Naive B cell (primary cell): ENCODE measurements at regions not wholly inside any gene's neighbourhood (a gene's known extent, or its start where the extent isn't known, plus 50 kb on each side); places are given as distances from the start of the nearest gene placed in this dataset.

Experiments
- ATAC-seq, 2 donors: fragments of 150-1000 bp; cut with Tn5 transposase; 2 replicates each; pipeline ENCODE4 v1.10.0; 2021; ENCODE audit warnings: low read depth in 2 of 2, mild to moderate bottlenecking in 2 of 2, moderate library complexity in 2 of 2
- DNase-seq: peaks from one replicate; pipeline ENCODE4 v3.0.0; 2022
- H3K27ac Mint-ChIP-seq, 6 donors: one replicate each; pipeline ENCODE4 v1.8.0; 2020 to 2022; ENCODE audit warnings: mild to moderate bottlenecking in 6 of 6, mixed read lengths in 6 of 6, moderate library complexity in 5 of 6, inconsistent platforms in 2 of 6
- H3K27me3 Mint-ChIP-seq, 3 donors: one replicate each; pipeline ENCODE4 v1.8.0; 2021 to 2022; ENCODE audit warnings: mixed read lengths in 3 of 3, mild to moderate bottlenecking in 1 of 3
- H3K36me3 Mint-ChIP-seq, 2 donors: one replicate each; pipeline ENCODE4 v1.8.0; 2020 to 2022; ENCODE audit warnings: mixed read lengths in 2 of 2, inconsistent platforms in 1 of 2, mild to moderate bottlenecking in 1 of 2
- H3K4me1 Mint-ChIP-seq, 3 donors: one replicate each; pipeline ENCODE4 v1.8.0; 2020 to 2022; ENCODE audit warnings: mixed read lengths in 3 of 3, inconsistent platforms in 1 of 3, mild to moderate bottlenecking in 1 of 3, moderate library complexity in 1 of 3
- H3K4me3 Mint-ChIP-seq, 8 donors: one replicate each; pipeline ENCODE4 v1.8.0; 2020 to 2022; ENCODE audit warnings: mild to moderate bottlenecking in 8 of 8, mixed read lengths in 8 of 8, moderate library complexity in 8 of 8, inconsistent platforms in 2 of 8
- H3K9me3 Mint-ChIP-seq, 7 donors: one replicate each; pipeline ENCODE4 v1.8.0; 2020 to 2022; ENCODE audit warnings: mixed read lengths in 7 of 7, mild to moderate bottlenecking in 5 of 7, inconsistent platforms in 2 of 7, moderate library complexity in 1 of 7

- ATAC-seq (no peak), DNase-seq (no peak)
- no peaks in the 10 kb centered on the region for H3K36me3 Mint-ChIP-seq
- H3K9me3 Mint-ChIP-seq = peaks cover 0 to 2% (median 0%) of the 10 kb centered on the region in 7 donors
- H3K4me3 Mint-ChIP-seq = no peak overlapping the region
- no peak overlapping the region for H3K27ac Mint-ChIP-seq
- peaks cover 32 to 61% (median 57%) of the 10 kb centered on the region in 3 donors for H3K27me3 Mint-ChIP-seq
- H3K4me1 Mint-ChIP-seq = no peaks in the 10 kb centered on the region
These were observed 76.5 kb upstream of the GPR12 start for GRCh38 chr13:26837102-26837501.

GRCh38 chr13:26836626-26837025, 76.0 kb upstream of the GPR12 start:
- Mint-ChIP-seq H3K4me1 (no peaks in the 10 kb centered on the region), H3K9me3 (peaks cover 0 to 3% (median 2%) of the 10 kb centered on the region in 7 donors), H3K4me3 (no peak overlapping the region), H3K36me3 (no peaks in the 10 kb centered on the region), H3K27me3 (peaks cover 35 to 61% (median 57%) of the 10 kb centered on the region in 3 donors), H3K27ac (no peak overlapping the region)
- ATAC-seq = no peak
- DNase-seq = no peak

GRCh38 chr13:26834646-26835045, 74.1 kb upstream of the GPR12 start:
- no peaks in the 10 kb centered on the region for H3K36me3 Mint-ChIP-seq
- no peak overlapping the region for H3K27ac Mint-ChIP-seq
- ATAC-seq (no peak), DNase-seq (no peak)
- H3K27me3 Mint-ChIP-seq = peaks cover 26 to 67% (median 62%) of the 10 kb centered on the region in 3 donors
- no peaks in the 10 kb centered on the region for H3K4me1 Mint-ChIP-seq
- no peak overlapping the region for H3K4me3 Mint-ChIP-seq
- H3K9me3 Mint-ChIP-seq = peaks cover 0 to 3% (median 2%) of the 10 kb centered on the region in 7 donors

- no peak overlapping the region for H3K4me3 Mint-ChIP-seq
- peaks cover 0 to 3% (median 2%) of the 10 kb centered on the region in 7 donors for H3K9me3 Mint-ChIP-seq
These were observed 70.8 kb upstream of the GPR12 start for GRCh38 chr13:26831336-26831908.

GRCh38 chr13:26829716-26830115, 69.1 kb upstream of the GPR12 start:
- Mint-ChIP-seq H3K4me1 (no peaks in the 10 kb centered on the region), H3K9me3 (peaks cover 0 to 3% (median 0%) of the 10 kb centered on the region in 7 donors), H3K36me3 (no peaks in the 10 kb centered on the region), H3K4me3 (no peak overlapping the region), H3K27me3 (peaks cover 19 to 55% (median 28%) of the 10 kb centered on the region in 3 donors), H3K27ac (no peak overlapping the region)
- no peak for DNase-seq
- ATAC-seq = no peak

More at GRCh38 chr13:26831336-26831908, 70.8 kb upstream of the GPR12 start:
- no peak overlapping the region for H3K27ac Mint-ChIP-seq
- H3K4me1 Mint-ChIP-seq = no peaks in the 10 kb centered on the region
- H3K27me3 Mint-ChIP-seq = peaks cover 28 to 64% (median 38%) of the 10 kb centered on the region in 3 donors
- H3K36me3 Mint-ChIP-seq = no peaks in the 10 kb centered on the region
- ATAC-seq (no peak), DNase-seq (no peak)

GRCh38 chr13:26824581-26824980, 64.0 kb upstream of the GPR12 start:
- Mint-ChIP-seq H3K27me3 (peaks cover 8 to 31% (median 10%) of the 10 kb centered on the region in 3 donors), H3K27ac (no peak overlapping the region), H3K36me3 (no peaks in the 10 kb centered on the region), H3K9me3 (no peaks in the 10 kb centered on the region), H3K4me3 (no peak overlapping the region), H3K4me1 (no peaks in the 10 kb centered on the region)
- DNase-seq (no peak), ATAC-seq (no peak)

GRCh38 chr13:26822146-26822545, 61.6 kb upstream of the GPR12 start:
- no peak overlapping the region for H3K4me3 Mint-ChIP-seq
- no peak for DNase-seq
- no peak for ATAC-seq
- H3K36me3 Mint-ChIP-seq = no peaks in the 10 kb centered on the region
- peaks cover 4 to 16% (median 10%) of the 10 kb centered on the region in 3 donors for H3K27me3 Mint-ChIP-seq
- no peaks in the 10 kb centered on the region for H3K9me3 Mint-ChIP-seq
- H3K27ac Mint-ChIP-seq = no peak overlapping the region
- H3K4me1 Mint-ChIP-seq = no peaks in the 10 kb centered on the region

GRCh38 chr13:26821672-26822071, 61.1 kb upstream of the GPR12 start:
- Mint-ChIP-seq H3K4me1 (no peaks in the 10 kb centered on the region), H3K4me3 (no peak overlapping the region), H3K27me3 (peaks cover 0 to 14% (median 10%) of the 10 kb centered on the region in 3 donors), H3K27ac (no peak overlapping the region), H3K36me3 (no peaks in the 10 kb centered on the region), H3K9me3 (no peaks in the 10 kb centered on the region)
- DNase-seq (no peak), ATAC-seq (no peak)

- Mint-ChIP-seq H3K27me3 (peaks cover 0 to 14% (median 10%) of the 10 kb centered on the region in 3 donors), H3K27ac (peak overlapping the region in 1 of 6 donors; percentile 29), H3K4me3 (no peak overlapping the region), H3K36me3 (no peaks in the 10 kb centered on the region), H3K9me3 (no peaks in the 10 kb centered on the region), H3K4me1 (no peaks in the 10 kb centered on the region)
- DNase-seq = no peak
- ATAC-seq = no peak
These were observed 60.3 kb upstream of the GPR12 start for GRCh38 chr13:26820871-26821270.

GRCh38 chr13:26819046-26819445, 58.5 kb upstream of the GPR12 start:
- Mint-ChIP-seq H3K9me3 (no peaks in the 10 kb centered on the region), H3K27ac (no peak overlapping the region), H3K4me3 (no peak overlapping the region), H3K27me3 (peaks cover 0 to 26% (median 22%) of the 10 kb centered on the region in 3 donors), H3K36me3 (no peaks in the 10 kb centered on the region), H3K4me1 (no peaks in the 10 kb centered on the region)
- ATAC-seq (no peak), DNase-seq (no peak)

GRCh38 chr13:26816881-26817280, 56.3 kb upstream of the GPR12 start:
- Mint-ChIP-seq H3K9me3 (no peaks in the 10 kb centered on the region), H3K27ac (no peak overlapping the region), H3K4me3 (no peak overlapping the region), H3K36me3 (no peaks in the 10 kb centered on the region), H3K4me1 (no peaks in the 10 kb centered on the region), H3K27me3 (peaks cover 5 to 32% (median 26%) of the 10 kb centered on the region in 3 donors)
- ATAC-seq (no peak), DNase-seq (no peak)

- ATAC-seq = no peak
- H3K36me3 Mint-ChIP-seq = no peaks in the 10 kb centered on the region
- H3K27me3 Mint-ChIP-seq = peaks cover 24 to 49% (median 40%) of the 10 kb centered on the region in 3 donors
- H3K4me1 Mint-ChIP-seq = no peaks in the 10 kb centered on the region
- no peaks in the 10 kb centered on the region for H3K9me3 Mint-ChIP-seq
- DNase-seq = no peak
- no peak overlapping the region for H3K27ac Mint-ChIP-seq
- no peak overlapping the region for H3K4me3 Mint-ChIP-seq
These were observed 53.4 kb upstream of the GPR12 start for GRCh38 chr13:26813980-26814348.

- DNase-seq (no peak), ATAC-seq (no peak)
- Mint-ChIP-seq H3K4me3 (no peak overlapping the region), H3K9me3 (no peaks in the 10 kb centered on the region), H3K4me1 (no peaks in the 10 kb centered on the region), H3K36me3 (no peaks in the 10 kb centered on the region), H3K27ac (no peak overlapping the region), H3K27me3 (peaks cover 24 to 53% (median 45%) of the 10 kb centered on the region in 3 donors)
These were observed 52.9 kb upstream of the GPR12 start for GRCh38 chr13:26813321-26813979.

GRCh38 chr13:26811581-26811980, 51.0 kb upstream of the GPR12 start:
- H3K4me3 Mint-ChIP-seq = no peak overlapping the region
- peaks cover 33 to 61% (median 56%) of the 10 kb centered on the region in 3 donors for H3K27me3 Mint-ChIP-seq
- DNase-seq (no peak), ATAC-seq (no peak)
- no peaks in the 10 kb centered on the region for H3K36me3 Mint-ChIP-seq
- peaks cover 0 to 14% (median 5%) of the 10 kb centered on the region in 7 donors for H3K9me3 Mint-ChIP-seq
- no peak overlapping the region for H3K27ac Mint-ChIP-seq
- no peaks in the 10 kb centered on the region for H3K4me1 Mint-ChIP-seq
